ENCODE measurements at regions not wholly inside any gene's neighbourhood (a gene's known extent, or its start where the extent isn't known, plus 50 kb on each side); places are given as distances from the start of the nearest gene placed in this dataset.

DNA sequence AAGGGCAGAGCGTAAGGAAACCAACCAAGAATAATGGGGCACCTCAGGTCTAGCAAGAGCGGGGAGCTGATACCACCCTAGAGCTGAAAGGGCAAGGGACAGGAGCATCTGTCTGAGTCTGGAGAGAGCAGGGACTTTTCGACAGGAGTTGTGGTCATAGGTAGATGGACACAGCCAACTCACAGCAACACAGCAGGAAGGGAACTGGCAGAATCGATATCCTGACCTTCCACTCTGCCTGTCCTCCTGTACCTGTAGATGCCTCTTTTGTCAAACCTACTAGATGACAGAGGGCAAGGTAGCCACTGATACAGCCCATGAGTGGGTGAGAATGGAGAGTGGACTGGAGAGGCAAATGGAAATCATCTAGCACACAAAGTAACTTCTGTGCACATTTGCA, 247.2 kb upstream of the EGLN3 start:
- H4K20me1 ChIP-seq (ENCODE audit: insufficient read depth, low read length): no peaks in the 10 kb centered on the region
- no peak for DNase-seq (ENCODE audit: insufficient read length, low spot score, missing footprints)
- H3K27ac ChIP-seq (ENCODE audit: low read depth, low read length): no peak overlapping the region
- H3K79me2 ChIP-seq (ENCODE audit: insufficient read depth, low read length): no peaks in the 10 kb centered on the region
- H2AFZ ChIP-seq (ENCODE audit: low read length): no peak overlapping the region
- no peaks in the 10 kb centered on the region for H3K4me1 ChIP-seq (ENCODE audit: insufficient read depth, low read length)
- H3K9me3 ChIP-seq (ENCODE audit: low read depth, low read length): no peaks in the 10 kb centered on the region
- H3K4me2 ChIP-seq (ENCODE audit: insufficient read depth, low read length): no peak overlapping the region
- H3K4me3 ChIP-seq (ENCODE audit: insufficient read depth, low read length): no peak overlapping the region
- no peaks in the 10 kb centered on the region for H3K36me3 ChIP-seq (ENCODE audit: insufficient read depth, low read length)
- TF ChIP-seq, protein P1, sequence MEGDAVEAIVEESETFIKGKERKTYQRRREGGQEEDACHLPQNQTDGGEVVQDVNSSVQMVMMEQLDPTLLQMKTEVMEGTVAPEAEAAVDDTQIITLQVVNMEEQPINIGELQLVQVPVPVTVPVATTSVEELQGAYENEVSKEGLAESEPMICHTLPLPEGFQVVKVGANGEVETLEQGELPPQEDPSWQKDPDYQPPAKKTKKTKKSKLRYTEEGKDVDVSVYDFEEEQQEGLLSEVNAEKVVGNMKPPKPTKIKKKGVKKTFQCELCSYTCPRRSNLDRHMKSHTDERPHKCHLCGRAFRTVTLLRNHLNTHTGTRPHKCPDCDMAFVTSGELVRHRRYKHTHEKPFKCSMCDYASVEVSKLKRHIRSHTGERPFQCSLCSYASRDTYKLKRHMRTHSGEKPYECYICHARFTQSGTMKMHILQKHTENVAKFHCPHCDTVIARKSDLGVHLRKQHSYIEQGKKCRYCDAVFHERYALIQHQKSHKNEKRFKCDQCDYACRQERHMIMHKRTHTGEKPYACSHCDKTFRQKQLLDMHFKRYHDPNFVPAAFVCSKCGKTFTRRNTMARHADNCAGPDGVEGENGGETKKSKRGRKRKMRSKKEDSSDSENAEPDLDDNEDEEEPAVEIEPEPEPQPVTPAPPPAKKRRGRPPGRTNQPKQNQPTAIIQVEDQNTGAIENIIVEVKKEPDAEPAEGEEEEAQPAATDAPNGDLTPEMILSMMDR (IDR thresholded peaks at IDR 0.05; ENCODE audit: extremely low read depth, low read depth, low read length): no peak
- no peaks in the 10 kb centered on the region for H3K27me3 ChIP-seq (ENCODE audit: insufficient read depth, low read length)

DNA sequence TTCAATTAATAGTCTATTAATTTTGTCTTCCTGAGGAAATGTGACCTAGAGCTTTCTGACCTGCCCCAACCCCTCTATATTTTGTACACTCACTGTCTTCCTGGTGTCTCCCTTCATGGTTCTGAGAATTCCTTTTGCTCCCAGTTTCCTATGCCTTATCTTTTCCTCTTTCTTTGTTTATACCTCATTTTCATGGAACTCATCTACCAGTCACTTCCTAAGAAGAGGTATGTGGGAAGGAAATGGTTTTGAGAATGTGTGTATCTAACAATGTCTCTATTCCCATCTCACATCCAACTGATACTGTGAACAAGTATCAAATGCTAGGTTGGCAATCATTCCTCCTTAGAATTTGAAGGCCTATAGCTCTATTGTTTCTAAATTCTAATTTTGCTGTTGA, 245.1 kb upstream of the EGLN3 start:
- DNase-seq (ENCODE audit: insufficient read length, low spot score, missing footprints): no peak
- H3K4me1 ChIP-seq (ENCODE audit: insufficient read depth, low read length): no peaks in the 10 kb centered on the region

DNA sequence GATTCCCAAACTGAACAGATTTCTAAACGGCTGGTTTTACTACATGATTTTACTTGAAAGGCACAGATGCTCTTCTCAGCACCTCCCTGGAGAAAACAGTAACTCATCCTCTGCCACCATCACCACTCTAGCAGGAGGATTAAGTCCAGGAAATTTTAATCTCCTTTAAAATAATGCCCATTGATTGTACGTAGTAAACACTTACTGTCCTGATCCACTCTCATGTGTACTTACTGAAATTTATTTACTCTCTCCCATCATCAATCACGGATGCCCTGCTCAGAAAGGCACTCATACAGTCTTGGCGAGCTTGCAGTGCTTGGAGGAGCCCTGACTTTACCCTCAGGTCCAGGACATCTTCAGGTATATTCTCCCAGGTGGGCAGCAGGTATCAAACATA, 239.8 kb upstream of the EGLN3 start:
- H2AFZ ChIP-seq (ENCODE audit: low read length): no peak overlapping the region
- no peaks in the 10 kb centered on the region for H4K20me1 ChIP-seq (ENCODE audit: insufficient read depth, low read length)
- no peaks in the 10 kb centered on the region for H3K36me3 ChIP-seq (ENCODE audit: insufficient read depth, low read length)
- no peak overlapping the region for H3K27ac ChIP-seq (ENCODE audit: low read depth, low read length)
- H3K4me1 ChIP-seq (ENCODE audit: insufficient read depth, low read length): no peaks in the 10 kb centered on the region
- no peaks in the 10 kb centered on the region for H3K27me3 ChIP-seq (ENCODE audit: insufficient read depth, low read length)
- no peak for DNase-seq (ENCODE audit: insufficient read length, low spot score, missing footprints)
- TF ChIP-seq, protein P1 (IDR thresholded peaks at IDR 0.05; ENCODE audit: extremely low read depth, low read depth, low read length): no peak
- no peaks in the 10 kb centered on the region for H3K9me3 ChIP-seq (ENCODE audit: low read depth, low read length)
- no peak overlapping the region for H3K4me3 ChIP-seq (ENCODE audit: insufficient read depth, low read length)
- H3K79me2 ChIP-seq (ENCODE audit: insufficient read depth, low read length): no peaks in the 10 kb centered on the region
- H3K4me2 ChIP-seq (ENCODE audit: insufficient read depth, low read length): no peak overlapping the region

More for the DNA sequence above, 245.1 kb upstream of the EGLN3 start:
- Histone ChIP-seq H3K36me3 (ENCODE audit: insufficient read depth, low read length) (no peaks in the 10 kb centered on the region), H2AFZ (ENCODE audit: low read length) (no peak overlapping the region), H3K27me3 (ENCODE audit: insufficient read depth, low read length) (no peaks in the 10 kb centered on the region), H3K9me3 (ENCODE audit: low read depth, low read length) (no peaks in the 10 kb centered on the region), H3K79me2 (ENCODE audit: insufficient read depth, low read length) (no peaks in the 10 kb centered on the region), H4K20me1 (ENCODE audit: insufficient read depth, low read length) (no peaks in the 10 kb centered on the region), H3K27ac (ENCODE audit: low read depth, low read length) (no peak overlapping the region), H3K4me3 (ENCODE audit: insufficient read depth, low read length) (no peak overlapping the region), H3K4me2 (ENCODE audit: insufficient read depth, low read length) (no peak overlapping the region)
- TF ChIP-seq, protein P1 (IDR thresholded peaks at IDR 0.05; ENCODE audit: extremely low read depth, low read depth, low read length): no peak

DNA sequence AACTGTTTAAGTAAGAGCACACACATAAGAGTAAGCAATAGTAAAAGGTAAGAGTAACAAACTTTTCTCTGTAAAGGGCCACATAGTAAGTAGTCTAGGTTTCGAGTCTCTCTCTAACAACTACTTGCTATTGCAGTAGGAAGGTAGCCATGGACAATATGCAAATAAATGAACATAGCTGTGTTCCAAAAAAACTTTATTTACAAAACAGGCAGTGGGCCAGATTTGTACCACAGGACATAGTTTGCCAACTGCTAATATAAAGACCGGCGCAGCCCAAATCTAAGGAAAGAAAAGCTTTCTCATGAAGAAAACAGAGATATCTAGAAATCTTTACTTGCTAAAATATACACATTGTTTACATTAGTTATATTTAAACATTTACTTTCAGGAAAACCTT, 239.0 kb upstream of the EGLN3 start:
- H3K27ac ChIP-seq (ENCODE audit: low read depth, low read length): no peak overlapping the region
- H2AFZ ChIP-seq (ENCODE audit: low read length): no peak overlapping the region
- H3K36me3 ChIP-seq (ENCODE audit: insufficient read depth, low read length): no peaks in the 10 kb centered on the region
- TF ChIP-seq, protein P1 (IDR thresholded peaks at IDR 0.05; ENCODE audit: extremely low read depth, low read depth, low read length): no peak
- no peaks in the 10 kb centered on the region for H3K27me3 ChIP-seq (ENCODE audit: insufficient read depth, low read length)
- H3K4me3 ChIP-seq (ENCODE audit: insufficient read depth, low read length): no peak overlapping the region
- H3K4me1 ChIP-seq (ENCODE audit: insufficient read depth, low read length): no peaks in the 10 kb centered on the region
- no peaks in the 10 kb centered on the region for H4K20me1 ChIP-seq (ENCODE audit: insufficient read depth, low read length)
- DNase-seq (ENCODE audit: insufficient read length, low spot score, missing footprints): no peak
- no peak overlapping the region for H3K4me2 ChIP-seq (ENCODE audit: insufficient read depth, low read length)
- no peaks in the 10 kb centered on the region for H3K79me2 ChIP-seq (ENCODE audit: insufficient read depth, low read length)
- H3K9me3 ChIP-seq (ENCODE audit: low read depth, low read length): no peaks in the 10 kb centered on the region

Data from osteoblast (primary cell).